HG03175 (cell line): ENCODE measurements at regions not wholly inside any gene's neighbourhood (a gene's known extent, or its start where the extent isn't known, plus 50 kb on each side); places are given as distances from the start of the nearest gene placed in this dataset.

Source experiments
- ATAC-seq: cut with Tn5 transposase; IDR thresholded peaks from one replicate; pipeline ENCODE4 v1.9.1; 2021; ENCODE audit warnings: mild to moderate bottlenecking, moderate library complexity; ENCODE audit not compliant: unreplicated experiment

DNA sequence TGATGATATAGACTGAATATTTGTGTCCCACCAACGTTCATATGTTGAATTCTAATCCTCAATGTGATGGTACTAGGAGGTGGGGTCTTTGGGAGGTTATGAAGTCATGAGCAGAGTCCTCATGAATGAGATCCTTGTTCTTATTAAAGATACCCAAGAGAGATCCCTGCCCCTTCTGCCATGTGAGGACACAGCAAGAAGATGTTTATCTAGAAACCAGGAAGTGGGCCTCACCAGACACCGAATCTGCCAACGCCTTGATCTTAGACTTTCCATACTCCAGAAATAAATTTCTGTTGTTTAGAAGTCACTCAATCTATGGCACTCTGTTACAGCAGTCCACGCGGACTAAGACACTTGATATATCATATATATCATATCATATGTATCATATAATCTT, 67.7 kb upstream of the GCM1 start:
- ATAC-seq: no peak

DNA sequence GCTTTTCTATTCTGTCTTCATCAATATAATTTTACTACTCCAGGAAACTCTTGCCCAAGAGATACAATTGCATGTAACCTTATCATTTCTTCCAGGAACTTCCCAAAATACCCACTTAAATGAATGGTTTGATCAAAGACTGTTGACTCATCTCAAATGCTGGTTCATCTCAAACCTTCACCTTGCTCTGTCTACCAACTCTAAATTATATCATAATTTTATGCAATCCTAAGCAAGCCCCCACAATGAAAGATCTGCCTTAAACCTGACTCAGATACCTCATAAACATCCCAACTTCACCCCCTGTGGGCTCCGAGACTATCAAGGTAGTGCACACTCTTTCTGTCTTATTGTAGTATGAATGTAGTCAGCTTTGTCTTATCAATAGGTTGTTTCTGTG, 65.5 kb upstream of the GCM1 start:
- ATAC-seq: no peak

DNA sequence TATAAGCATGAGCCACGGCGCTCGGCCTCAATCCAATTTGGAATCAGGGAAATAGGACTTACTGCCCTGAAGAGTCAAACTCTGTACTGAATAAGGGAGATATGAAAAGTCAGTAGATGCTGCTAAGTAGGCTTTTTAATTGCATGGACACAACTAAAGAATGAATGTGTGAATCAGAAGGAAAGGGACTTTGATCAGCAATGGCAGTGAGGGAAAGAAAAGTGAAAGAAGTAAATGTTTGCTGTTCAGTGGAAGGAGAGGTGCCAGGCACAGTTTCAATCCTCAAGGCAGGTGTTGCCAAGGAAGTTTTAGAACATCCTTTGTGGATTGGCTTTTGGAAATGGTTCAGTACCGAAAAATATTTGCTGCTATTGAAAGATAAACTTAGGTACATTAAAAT, 62.2 kb upstream of the GCM1 start:
- no peak for ATAC-seq

- ATAC-seq: no peak
Observed at GRCh38 chr6:53209681-53210080, 61.0 kb upstream of the GCM1 start.

DNA sequence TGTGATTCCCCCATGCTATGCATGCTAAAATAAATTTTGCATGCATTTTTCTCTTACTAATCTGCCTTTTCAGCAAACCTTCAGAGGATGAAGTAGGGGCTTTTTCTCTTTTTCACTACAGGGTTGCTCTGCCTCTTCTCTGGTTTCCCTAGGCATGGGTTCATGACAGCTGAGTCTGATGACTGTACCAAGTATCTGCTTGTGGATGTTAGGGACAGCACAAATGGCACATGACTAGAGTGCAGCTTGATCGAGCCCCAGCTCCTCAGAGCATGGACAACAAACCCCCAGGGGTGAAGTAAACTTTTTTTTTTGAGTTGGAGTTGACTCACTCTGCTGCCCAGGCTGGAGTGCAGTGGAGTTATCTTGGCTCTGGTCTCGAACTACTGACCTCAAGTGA, 57.1 kb upstream of the GCM1 start:
- ATAC-seq: no peak

DNA sequence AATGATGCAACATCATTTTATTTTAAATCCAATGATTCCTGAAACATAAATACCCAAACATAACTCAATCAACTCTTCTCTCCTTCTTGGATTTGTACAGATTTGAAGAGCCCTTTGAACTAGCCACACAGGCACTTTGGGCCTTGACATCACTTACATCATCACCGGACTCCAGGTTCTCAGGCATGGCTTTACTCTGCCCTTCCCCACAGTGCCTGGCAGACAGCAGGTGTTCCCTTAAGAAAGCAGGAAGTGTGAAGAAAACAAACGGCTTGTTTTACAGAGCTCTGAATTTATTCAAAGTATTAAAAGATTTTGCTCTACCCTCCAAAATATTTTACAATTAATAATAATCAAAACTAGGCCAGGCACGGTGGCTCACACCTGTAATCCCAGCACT, 54.8 kb upstream of the GCM1 start:
- ATAC-seq: no peak

- ATAC-seq: no peak
Observed at GRCh38 chr6:53202052-53202451, 53.4 kb upstream of the GCM1 start.

GRCh38 chr6:53201270-53201669, 52.6 kb upstream of the GCM1 start:
- ATAC-seq: no peak

DNA sequence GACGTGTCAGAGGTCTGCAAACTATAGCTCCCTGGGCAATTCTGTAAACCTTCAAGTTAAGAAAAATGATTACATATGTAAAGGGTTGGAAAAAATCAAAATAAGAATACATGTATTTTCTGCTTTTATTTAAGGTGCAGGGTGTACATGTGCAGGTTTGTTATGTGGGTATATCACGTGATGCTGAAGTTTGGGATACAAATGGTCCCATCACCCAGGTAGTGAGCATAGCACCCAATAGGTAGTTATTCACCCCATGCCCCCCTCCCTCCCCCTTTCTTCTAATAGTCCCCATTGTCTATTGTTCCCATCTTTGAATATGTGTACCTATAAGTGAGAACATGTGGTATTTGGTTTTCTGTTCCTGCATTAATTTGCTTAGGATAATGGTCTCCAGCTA, 51.1 kb upstream of the GCM1 start:
- ATAC-seq: no peak

DNA sequence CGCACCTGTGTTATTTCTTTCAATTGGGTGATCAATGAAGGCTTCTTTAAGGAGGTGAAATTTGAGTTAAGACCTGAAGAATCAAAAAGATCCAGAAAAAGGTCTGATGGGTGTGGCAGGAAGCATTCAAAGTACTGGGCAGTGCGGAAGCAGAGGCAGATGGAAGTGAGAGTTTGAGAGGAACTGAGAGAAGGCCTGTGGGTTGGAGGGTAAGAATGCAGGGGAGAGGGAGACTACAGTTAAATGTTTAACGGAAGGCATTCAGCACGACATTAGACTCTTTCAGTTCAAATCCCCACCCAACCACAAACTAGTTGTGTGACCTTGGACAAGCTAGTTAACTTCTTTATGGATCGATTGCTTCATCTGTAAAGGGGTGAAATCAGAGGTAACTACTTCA, 50.5 kb upstream of the GCM1 start:
- ATAC-seq: peak; percentile 100
